Ramos (cell line): ENCODE measurements at regions not wholly inside any gene's neighbourhood (a gene's known extent, or its start where the extent isn't known, plus 50 kb on each side); places are given as distances from the start of the nearest gene placed in this dataset.

Experiments used
- in situ Hi-C: fragments of 300-500 bp; cut with MboI; formaldehyde crosslinking; loops from one replicate; pipeline ENCODE4 v1.14.3; 2022; ENCODE audit warnings: low sequenced_read_pairs; ENCODE audit not compliant: unreplicated experiment

GRCh38 chr11:122524898-122525297 lies 130.6 kb upstream of the UBASH3B start:
- in situ Hi-C loops: loop anchor here (25.0 kb wide), 1 partner anchor 313 kb away; no protein-coding TSS in a partner anchor

- in situ Hi-C loops: loop anchor here (25.0 kb wide), 1 partner anchor 312 kb away; no protein-coding TSS in a partner anchor
These were observed 131.4 kb upstream of the UBASH3B start for GRCh38 chr11:122523846-122524805.

- in situ Hi-C loops: loop anchor here (25.0 kb wide), 1 partner anchor 309 kb away; no protein-coding TSS in a partner anchor
These were observed 133.9 kb upstream of the UBASH3B start for GRCh38 chr11:122521626-122522025.

DNA sequence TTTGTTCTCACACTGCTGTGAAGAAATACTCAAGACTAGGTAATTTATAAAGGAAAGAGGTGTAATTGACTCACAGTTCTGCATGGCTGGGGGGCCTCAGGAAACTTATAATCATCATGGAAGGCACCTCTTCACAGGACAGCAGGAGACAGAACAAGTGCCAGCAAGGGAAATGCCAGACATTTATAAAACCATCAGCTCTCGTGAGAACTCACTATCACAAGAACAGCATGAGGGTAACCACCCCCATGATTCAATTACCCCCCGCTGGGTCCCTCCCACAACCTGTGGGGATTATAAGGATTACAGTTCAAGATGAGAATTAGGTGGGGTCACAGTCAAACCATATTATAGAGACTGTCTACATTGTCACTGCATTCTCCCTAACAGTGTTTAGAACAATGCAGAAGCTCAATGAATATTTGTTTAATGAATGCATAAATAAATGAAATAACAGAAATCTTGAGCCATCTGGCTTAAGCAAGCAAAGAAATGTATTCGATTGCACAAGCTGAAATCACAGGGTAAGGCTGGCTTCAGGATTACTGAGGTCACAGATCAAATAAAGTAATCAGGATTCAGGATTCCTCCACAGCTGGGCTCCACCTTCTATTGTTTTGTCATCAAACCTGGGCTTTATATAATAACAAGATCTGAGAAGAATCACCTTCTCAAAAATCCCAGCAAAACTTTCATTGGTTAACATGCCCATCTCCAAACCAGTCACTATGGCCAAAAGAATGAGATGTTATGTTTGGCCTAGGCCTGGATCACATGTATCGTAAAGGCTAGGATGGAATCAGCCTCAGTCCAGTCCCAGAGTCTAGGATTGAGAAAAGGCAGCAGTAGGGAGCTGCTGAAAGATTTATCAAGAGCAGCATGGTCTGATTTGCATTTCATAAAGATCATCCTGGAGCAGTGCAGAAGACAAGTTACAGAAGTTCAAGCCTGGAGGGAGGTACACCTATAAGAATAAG lies 137.8 kb upstream of the UBASH3B start:
- in situ Hi-C loops: loop anchor here (25.0 kb wide), 1 partner anchor 305 kb away; no protein-coding TSS in a partner anchor

DNA sequence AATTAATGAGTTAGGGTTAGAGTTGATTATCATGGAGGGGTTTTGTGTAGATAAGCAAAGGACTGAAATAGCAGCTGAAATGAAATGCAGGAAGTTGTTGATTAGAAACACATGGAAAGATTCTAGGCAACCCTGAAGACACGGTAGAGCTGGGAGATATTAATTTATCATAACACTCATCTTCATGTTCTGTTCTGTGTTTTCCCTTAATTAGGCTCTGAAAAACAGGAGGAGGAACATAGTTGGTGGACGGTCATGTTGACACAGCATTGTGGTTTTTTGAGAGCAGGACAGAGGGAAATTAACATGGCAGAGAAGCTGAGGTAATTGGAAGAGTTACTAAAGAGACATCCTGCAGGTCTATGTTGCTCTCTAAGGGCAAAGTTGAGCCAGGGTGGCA lies 138.8 kb upstream of the UBASH3B start:
- in situ Hi-C loops: loop anchor here (25.0 kb wide), 1 partner anchor 304 kb away; no protein-coding TSS in a partner anchor

GRCh38 chr11:122513997-122514396 lies 141.5 kb upstream of the UBASH3B start:
- in situ Hi-C loops: loop anchor here (25.0 kb wide), 1 partner anchor 302 kb away; no protein-coding TSS in a partner anchor

GRCh38 chr11:122513328-122513727 lies 142.2 kb upstream of the UBASH3B start:
- in situ Hi-C loops: loop anchor here (25.0 kb wide), 1 partner anchor 301 kb away; no protein-coding TSS in a partner anchor

DNA sequence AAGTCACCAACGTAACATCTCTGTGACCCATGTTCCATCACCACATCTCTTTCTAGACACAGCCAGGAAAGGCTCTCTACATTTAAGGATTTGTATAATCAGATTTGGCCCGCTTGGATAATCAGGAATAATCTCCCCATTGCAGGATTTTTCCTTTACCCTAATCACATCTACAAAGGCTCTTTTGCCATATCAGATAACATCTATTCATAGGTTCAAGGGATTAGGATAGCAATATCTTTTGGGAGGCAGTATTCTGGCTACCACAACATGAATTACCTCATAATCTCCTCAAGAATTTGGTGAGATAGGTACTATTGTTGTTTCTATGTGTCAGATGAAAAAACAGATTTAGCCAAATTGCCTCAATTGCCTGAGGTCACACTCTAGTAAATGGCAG lies 142.8 kb upstream of the UBASH3B start:
- in situ Hi-C loops: loop anchor here (25.0 kb wide), 1 partner anchor 300 kb away; no protein-coding TSS in a partner anchor

GRCh38 chr11:122509899-122510298 lies 145.6 kb upstream of the UBASH3B start:
- in situ Hi-C loops: loop anchor here (10.0 to 25.0 kb wide), 2 partner anchors 298 to 855 kb away; no protein-coding TSS in a partner anchor

- in situ Hi-C loops: loop anchor here (10.0 to 25.0 kb wide), 2 partner anchors 297 to 854 kb away; no protein-coding TSS in a partner anchor
These were observed 146.4 kb upstream of the UBASH3B start for GRCh38 chr11:122509091-122509490.

DNA sequence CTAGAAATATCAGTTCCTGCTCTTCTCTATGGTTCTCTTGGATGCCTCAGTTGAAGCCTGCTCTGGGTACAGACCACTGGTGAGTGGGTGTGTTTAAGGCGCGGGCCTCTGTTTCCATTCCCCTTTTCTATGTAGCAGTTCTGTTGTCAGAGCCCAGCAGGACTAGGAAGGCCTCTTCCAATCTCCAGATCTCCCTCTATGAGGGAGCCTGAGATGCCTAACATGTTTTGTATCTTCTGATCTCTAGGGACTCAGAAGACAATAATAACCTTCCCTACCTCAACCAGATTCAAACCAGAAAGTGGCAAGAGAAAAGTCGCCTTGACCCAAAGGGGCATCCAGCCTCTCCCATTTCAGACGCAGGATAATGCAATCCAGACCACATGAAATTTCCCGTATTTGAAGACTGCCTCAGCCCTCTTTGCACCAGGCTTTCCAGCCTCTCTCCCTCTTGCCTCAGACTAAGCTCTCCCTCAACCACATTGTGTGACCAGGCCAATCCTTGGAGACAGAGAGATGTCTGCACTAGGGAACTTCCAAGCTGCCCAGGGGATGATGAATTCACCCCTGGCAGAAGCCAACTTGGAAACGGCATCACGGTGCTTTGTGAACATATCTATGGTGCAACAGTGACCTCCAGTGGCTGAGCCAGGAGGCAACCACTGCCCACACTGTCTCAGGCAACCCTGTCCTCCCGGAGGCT lies 150.1 kb upstream of the UBASH3B start:
- in situ Hi-C loops: loop anchor here (10.0 to 25.0 kb wide), 2 partner anchors 293 to 851 kb away; no protein-coding TSS in a partner anchor

DNA sequence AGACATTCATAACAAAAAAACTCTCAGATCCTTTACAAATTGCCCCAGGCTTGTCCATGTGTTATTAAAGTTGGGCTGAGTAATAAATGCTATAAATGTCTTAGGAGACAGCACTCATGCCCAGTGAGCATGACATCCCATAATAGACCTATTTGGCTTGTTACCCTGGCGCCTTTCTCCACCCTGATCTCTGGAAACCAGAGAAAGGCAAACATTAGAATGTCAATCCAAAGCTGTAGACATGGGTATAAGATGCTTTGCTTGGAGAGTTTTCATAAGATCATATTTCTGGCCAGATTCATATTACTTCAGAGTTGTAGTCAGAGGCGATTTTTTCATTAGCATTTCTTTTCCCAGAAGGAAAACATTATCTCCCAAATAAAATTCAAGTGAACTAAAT lies 161.3 kb upstream of the UBASH3B start:
- in situ Hi-C loops: no loop called here

- in situ Hi-C loops: no loop called here
These were observed 164.0 kb upstream of the UBASH3B start for GRCh38 chr11:122491509-122491908.

- in situ Hi-C loops: no loop called here
These were observed 166.4 kb upstream of the UBASH3B start for GRCh38 chr11:122488892-122489706.

DNA sequence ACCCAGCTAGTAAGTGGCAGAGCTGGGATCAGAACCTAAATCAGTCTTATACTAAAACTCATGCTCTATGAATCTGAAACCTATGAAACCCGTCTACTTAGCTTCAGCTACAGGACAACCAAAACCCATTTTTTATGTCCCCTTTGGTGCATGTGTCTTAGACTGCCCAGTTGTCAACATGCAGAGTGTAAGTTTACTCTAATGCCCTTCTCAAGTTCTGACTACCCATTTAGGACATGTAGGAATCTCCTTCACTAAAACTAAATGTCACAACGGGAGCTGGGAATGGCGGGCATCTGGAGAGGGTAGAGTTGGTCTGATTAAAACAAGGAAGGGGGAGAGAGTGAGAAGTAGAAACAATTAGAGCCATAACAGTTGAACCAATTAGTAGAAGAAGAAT lies 167.9 kb upstream of the UBASH3B start:
- in situ Hi-C loops: no loop called here

- in situ Hi-C loops: no loop called here
These were observed 168.6 kb upstream of the UBASH3B start for GRCh38 chr11:122486793-122487495.

DNA sequence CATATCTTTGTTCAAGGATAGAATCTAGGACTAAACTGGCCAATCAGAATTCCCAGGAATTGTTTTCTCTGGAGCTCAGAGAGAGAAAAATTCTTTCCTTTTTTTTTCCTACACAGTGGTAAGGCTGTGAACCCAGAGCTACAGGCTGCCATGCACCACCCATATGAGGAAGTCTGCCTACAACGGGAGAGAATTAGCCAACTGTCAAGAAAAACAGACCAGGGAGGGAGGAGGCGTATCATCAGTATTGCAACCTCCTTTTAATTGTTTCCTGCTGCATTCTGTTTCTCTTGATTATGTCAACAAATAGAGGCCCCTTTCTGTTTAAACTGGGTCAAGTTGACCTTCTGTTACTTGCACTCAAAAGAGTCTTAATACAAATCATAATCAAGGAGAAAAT lies 176.5 kb upstream of the UBASH3B start:
- in situ Hi-C loops: no loop called here

DNA sequence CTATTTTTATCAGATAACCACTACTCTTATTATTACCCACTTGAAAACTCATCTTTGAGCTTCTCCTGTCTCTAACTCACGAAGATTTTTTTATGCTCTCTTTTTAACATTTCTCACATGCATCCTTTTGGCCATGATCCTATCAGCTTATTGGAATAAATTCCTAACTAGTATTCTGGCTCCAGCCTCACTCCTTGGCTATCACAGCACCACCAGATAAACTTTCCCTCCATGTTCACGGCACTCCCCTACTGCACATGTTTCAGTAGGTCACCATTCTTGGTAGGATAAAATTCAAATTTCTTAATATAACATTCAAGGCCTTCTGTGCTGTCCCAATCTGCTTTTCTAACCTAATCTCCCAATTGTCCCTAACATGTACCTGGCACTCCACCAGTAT lies 186.6 kb upstream of the UBASH3B start:
- in situ Hi-C loops: no loop called here
